SU-DHL-6 (cell line): ENCODE measurements at regions not wholly inside any gene's neighbourhood (a gene's known extent, or its start where the extent isn't known, plus 50 kb on each side); places are given as distances from the start of the nearest gene placed in this dataset.
A peak's percentile ranks its signal among the peaks of the same experiment; 100 is the strongest.

Experiments
- H2AFZ ChIP-seq: fragments of 200-600 bp; sonication (generic); 2 replicates; pipeline ENCODE4 v1.6.1; 2014; ENCODE audit warnings: low read depth, mild to moderate bottlenecking, moderate library complexity, mixed read lengths, antibody characterized with exemption, low read length; ENCODE audit not compliant: severe bottlenecking
- H3F3A ChIP-seq: fragments of 200-600 bp; shearing (Covaris generic); 2 replicates; pipeline ENCODE4 v1.6.0; 2016; ENCODE audit warnings: antibody characterized with exemption, mild to moderate bottlenecking; ENCODE audit not compliant: insufficient read depth
- H3K27ac ChIP-seq: fragments of 200-600 bp; sonication (generic); 2 replicates; pipeline ENCODE4 v1.5.1; 2016; ENCODE audit warnings: low read depth, mild to moderate bottlenecking, low read length, moderate library complexity, mixed read lengths
- H3K27me3 ChIP-seq: fragments of 200-600 bp; sonication (generic), shearing (Covaris generic); 2 replicates; pipeline ENCODE4 v1.6.0; 2014; ENCODE audit warnings: mild to moderate bottlenecking, low read length
- H3K36me3 ChIP-seq: fragments of 200-600 bp; sonication (generic); 2 replicates; pipeline ENCODE4 v1.6.1; 2014; ENCODE audit warnings: mild to moderate bottlenecking, low read length, mixed read lengths
- H3K4me2 ChIP-seq: fragments of 300-600, 200-600 bp; shearing (Covaris generic), sonication (generic); 2 replicates; pipeline ENCODE4 v1.6.0; 2014; ENCODE audit warnings: low read length, low read depth, mild to moderate bottlenecking; ENCODE audit not compliant: poor library complexity, severe bottlenecking
- H3K4me3 ChIP-seq: fragments of 200-600 bp; sonication (generic); 2 replicates; pipeline ENCODE4 v1.5.1; 2014; ENCODE audit warnings: antibody characterized with exemption, low read length, mild to moderate bottlenecking, mixed read lengths; ENCODE audit not compliant: insufficient read depth, poor library complexity, severe bottlenecking
- H3K79me2 ChIP-seq: fragments of 200-600 bp; sonication (generic); 2 replicates; pipeline ENCODE4 v1.6.1; 2014; ENCODE audit warnings: mild to moderate bottlenecking, low read length, moderate library complexity; ENCODE audit not compliant: insufficient read depth
- H3K9ac ChIP-seq: fragments of 200-600 bp; sonication (generic); 2 replicates; pipeline ENCODE4 v1.7.0; 2014; ENCODE audit warnings: mild to moderate bottlenecking, low read length
- H3K9me2 ChIP-seq: fragments of 200-600 bp; sonication (generic); replicated peaks from 2 replicates; pipeline ENCODE4 v1.6.1; 2014; ENCODE audit warnings: low read length; ENCODE audit not compliant: insufficient read depth
- H3K9me3 ChIP-seq: fragments of 200-600 bp; sonication (generic); 2 replicates; pipeline ENCODE4 v1.6.1; 2014; ENCODE audit warnings: low read length, mixed read lengths; ENCODE audit not compliant: insufficient read depth
- H4K20me1 ChIP-seq: fragments of 200-600 bp; sonication (generic); 2 replicates; pipeline ENCODE4 v1.6.1; 2014; ENCODE audit warnings: low read depth, mild to moderate bottlenecking, antibody characterized with exemption, low read length, moderate library complexity, mixed read lengths
- EZH2phosphoT487 ChIP-seq: fragments of 200-600 bp; sonication (generic), shearing (Covaris generic); conservative IDR thresholded peaks from 2 replicates; pipeline ENCODE4 v1.6.1; 2018; ENCODE audit warnings: mild to moderate bottlenecking, antibody characterized with exemption, low read length, moderate library complexity, mixed read lengths
- TF ChIP-seq, protein P1 (sequence below): fragments of 200-600 bp; sonication (generic); IDR thresholded peaks from one replicate; pipeline ENCODE4 v1.5.1; 2017; ENCODE audit warnings: antibody characterized with exemption, mild to moderate bottlenecking, low read length, moderate library complexity; ENCODE audit not compliant: insufficient read depth, poor library complexity, severe bottlenecking

- Histone ChIP-seq H3K9ac (no peak overlapping the region), H3K9me2 (no peaks in the 10 kb centered on the region), H3F3A (no peaks in the 10 kb centered on the region), H3K4me3 (no peak overlapping the region), H3K79me2 (no peaks in the 10 kb centered on the region), H3K4me2 (no peak overlapping the region), H3K9me3 (no peaks in the 10 kb centered on the region), H3K27ac (no peak overlapping the region), H3K27me3 (no peaks in the 10 kb centered on the region), H4K20me1 (no peaks in the 10 kb centered on the region), H2AFZ (no peak overlapping the region), H3K36me3 (no peaks in the 10 kb centered on the region)
- no peak for TF ChIP-seq EZH2phosphoT487
- TF ChIP-seq, protein P1, sequence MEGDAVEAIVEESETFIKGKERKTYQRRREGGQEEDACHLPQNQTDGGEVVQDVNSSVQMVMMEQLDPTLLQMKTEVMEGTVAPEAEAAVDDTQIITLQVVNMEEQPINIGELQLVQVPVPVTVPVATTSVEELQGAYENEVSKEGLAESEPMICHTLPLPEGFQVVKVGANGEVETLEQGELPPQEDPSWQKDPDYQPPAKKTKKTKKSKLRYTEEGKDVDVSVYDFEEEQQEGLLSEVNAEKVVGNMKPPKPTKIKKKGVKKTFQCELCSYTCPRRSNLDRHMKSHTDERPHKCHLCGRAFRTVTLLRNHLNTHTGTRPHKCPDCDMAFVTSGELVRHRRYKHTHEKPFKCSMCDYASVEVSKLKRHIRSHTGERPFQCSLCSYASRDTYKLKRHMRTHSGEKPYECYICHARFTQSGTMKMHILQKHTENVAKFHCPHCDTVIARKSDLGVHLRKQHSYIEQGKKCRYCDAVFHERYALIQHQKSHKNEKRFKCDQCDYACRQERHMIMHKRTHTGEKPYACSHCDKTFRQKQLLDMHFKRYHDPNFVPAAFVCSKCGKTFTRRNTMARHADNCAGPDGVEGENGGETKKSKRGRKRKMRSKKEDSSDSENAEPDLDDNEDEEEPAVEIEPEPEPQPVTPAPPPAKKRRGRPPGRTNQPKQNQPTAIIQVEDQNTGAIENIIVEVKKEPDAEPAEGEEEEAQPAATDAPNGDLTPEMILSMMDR, result peak; percentile 48
These were observed 438.4 kb upstream of the OR4E1 start for GRCh38 chr14:22112004-22112403.

GRCh38 chr14:22107753-22108152 lies 434.1 kb upstream of the OR4E1 start:
- Histone ChIP-seq H3K4me2 (no peak overlapping the region), H4K20me1 (no peaks in the 10 kb centered on the region), H3K4me3 (no peak overlapping the region), H3K27me3 (no peaks in the 10 kb centered on the region), H3F3A (no peaks in the 10 kb centered on the region), H3K27ac (no peak overlapping the region), H3K9me2 (no peaks in the 10 kb centered on the region), H3K79me2 (no peaks in the 10 kb centered on the region), H3K36me3 (no peaks in the 10 kb centered on the region), H3K9me3 (no peaks in the 10 kb centered on the region), H3K9ac (no peak overlapping the region), H2AFZ (no peak overlapping the region)
- no peak for TF ChIP-seq EZH2phosphoT487
- TF ChIP-seq, protein P1, result no peak

- Histone ChIP-seq H3K9me2 (no peaks in the 10 kb centered on the region), H3K27ac (no peak overlapping the region), H4K20me1 (no peaks in the 10 kb centered on the region), H3F3A (no peaks in the 10 kb centered on the region), H3K9me3 (no peaks in the 10 kb centered on the region), H3K4me3 (no peak overlapping the region), H3K9ac (no peak overlapping the region), H3K4me2 (no peak overlapping the region), H2AFZ (no peak overlapping the region), H3K27me3 (no peaks in the 10 kb centered on the region), H3K36me3 (no peaks in the 10 kb centered on the region), H3K79me2 (no peaks in the 10 kb centered on the region)
- TF ChIP-seq EZH2phosphoT487, result no peak
- TF ChIP-seq, protein P1, result no peak
These were observed 433.4 kb upstream of the OR4E1 start for GRCh38 chr14:22106700-22107697.
